Thoracic aorta (tissue), 2 donors: ENCODE measurements at regions not wholly inside any gene's neighbourhood (a gene's known extent, or its start where the extent isn't known, plus 50 kb on each side); places are given as distances from the start of the nearest gene placed in this dataset.
A peak's percentile ranks its signal among the peaks of the same experiment; 100 is the strongest.

Source experiments
- ATAC-seq: fragments of 150-250 bp; one replicate; pipeline ENCODE4 v1.8.0; 2017; ENCODE audit warnings: low read depth; ENCODE audit not compliant: insufficient number of reproducible peaks, low FRiP score
- DNase-seq: peaks from one replicate; pipeline ENCODE4 v3.0.0-alpha.2; 2020; ENCODE audit warnings: low spot score
- H3K27ac ChIP-seq, 2 donors: fragments of 200-600 bp; sonication (generic); 1 replicate in 1 of 2; 2 replicates in 1 of 2; pipeline ENCODE4 v1.5.1; 2016; ENCODE audit warnings: mild to moderate bottlenecking in 2 of 2, moderate library complexity in 2 of 2
- H3K27me3 ChIP-seq: fragments of 200-600 bp; sonication (generic); replicated peaks from 2 replicates; pipeline ENCODE4 v1.6.0; 2016; ENCODE audit warnings: mild to moderate bottlenecking; ENCODE audit not compliant: insufficient read depth
- H3K36me3 ChIP-seq: fragments of 200-600 bp; sonication (generic); one replicate; pipeline ENCODE4 v1.5.1; 2016
- H3K4me1 ChIP-seq, 2 donors: fragments of 200-600 bp; sonication (generic); 1 replicate in 1 of 2; 2 replicates in 1 of 2; pipeline versions ENCODE4 v1.5.1 to v1.6.0; 2016; ENCODE audit warnings: low read depth in 2 of 2, mild to moderate bottlenecking in 1 of 2; ENCODE audit not compliant: control insufficient read depth in 1 of 2
- H3K4me3 ChIP-seq: fragments of 200-600 bp; sonication (generic); 2 replicates; pipeline ENCODE4 v1.5.1; 2016; ENCODE audit warnings: mild to moderate bottlenecking
- H3K9me3 ChIP-seq: fragments of 200-600 bp; sonication (generic); 2 replicates; pipeline ENCODE4 v1.5.1; 2016
- CTCF ChIP-seq: fragments of 200-600 bp; sonication (generic); IDR thresholded peaks from one replicate; pipeline ENCODE4 v1.5.1; 2019; ENCODE audit warnings: antibody characterized with exemption

DNA sequence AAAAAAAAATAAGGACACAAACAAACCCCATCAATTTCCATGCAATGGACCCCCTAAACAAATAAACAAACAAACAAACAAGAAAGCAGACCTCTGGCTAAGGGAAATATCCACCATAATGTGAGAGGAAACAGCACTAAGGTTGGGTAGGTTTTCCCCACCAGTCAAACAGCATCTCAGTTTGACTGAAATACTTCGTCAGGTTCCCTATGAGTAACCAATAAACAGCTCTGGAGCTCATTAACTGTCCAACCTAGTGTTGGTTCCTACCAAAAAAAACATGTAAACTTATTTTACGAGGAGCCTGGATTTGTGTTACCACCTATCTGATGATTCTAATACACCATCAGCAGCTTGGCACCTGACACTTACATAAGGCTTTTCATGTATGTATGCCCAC, 198.5 kb upstream of the TARS1 start:
- no peak for ATAC-seq
- Histone ChIP-seq H3K27me3 (no peaks in the 10 kb centered on the region), H3K4me3 (no peak overlapping the region), H3K27ac (no peak overlapping the region), H3K36me3 (no peaks in the 10 kb centered on the region), H3K9me3 (no peaks in the 10 kb centered on the region), H3K4me1 (no peaks in the 10 kb centered on the region)
- DNase-seq, result no peak
- TF ChIP-seq CTCF, result no peak

- DNase-seq, result no peak
- no peak for ATAC-seq
- Histone ChIP-seq H3K4me1 (no peaks in the 10 kb centered on the region), H3K27me3 (no peaks in the 10 kb centered on the region), H3K36me3 (no peaks in the 10 kb centered on the region), H3K27ac (no peak overlapping the region), H3K4me3 (no peak overlapping the region), H3K9me3 (no peaks in the 10 kb centered on the region)
- TF ChIP-seq CTCF, result no peak
These were observed 196.2 kb upstream of the TARS1 start for GRCh38 chr5:33244441-33245150.

GRCh38 chr5:33254579-33254978, 186.2 kb upstream of the TARS1 start:
- no peak for TF ChIP-seq CTCF
- Histone ChIP-seq H3K27me3 (no peaks in the 10 kb centered on the region), H3K36me3 (no peaks in the 10 kb centered on the region), H3K9me3 (no peaks in the 10 kb centered on the region), H3K4me1 (peaks cover 0 to 7% of the 10 kb centered on the region in 2 donors), H3K4me3 (no peak overlapping the region), H3K27ac (no peak overlapping the region)
- no peak for DNase-seq
- no peak for ATAC-seq

DNA sequence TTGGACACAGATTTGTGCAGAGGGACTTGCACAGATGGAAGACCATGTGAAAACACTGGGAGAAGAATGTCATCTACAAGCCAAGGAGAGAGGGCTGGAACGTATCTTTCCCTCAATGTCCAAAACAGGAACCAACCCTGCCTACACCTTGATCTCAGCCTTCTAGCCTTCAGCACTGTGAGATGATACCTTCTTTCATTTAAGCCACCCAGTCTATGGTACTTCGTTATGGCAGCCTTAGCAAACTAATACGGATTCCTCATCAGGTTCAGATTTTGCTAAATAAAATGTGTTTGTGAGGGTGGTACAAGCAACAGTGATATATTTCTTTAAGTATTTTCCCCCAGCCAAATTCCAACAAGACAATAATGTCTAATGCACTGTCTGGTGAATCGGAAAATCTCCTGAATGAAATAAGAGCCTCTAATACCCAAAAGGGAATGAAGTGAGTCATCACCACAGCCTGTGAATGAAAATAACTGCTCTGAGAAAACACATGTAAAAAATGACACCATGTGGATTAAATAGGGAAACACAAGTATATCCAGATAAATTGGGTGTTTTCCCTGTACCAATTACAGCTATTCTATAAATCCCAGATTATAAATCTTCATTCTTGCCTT, 182.8 kb upstream of the TARS1 start:
- peak; percentile 36 for TF ChIP-seq CTCF
- peak overlapping the region; percentile 24 for H3K4me3 ChIP-seq
- no peaks in the 10 kb centered on the region for H3K27me3 ChIP-seq
- ATAC-seq (peak; percentile 78), DNase-seq (no peak)
- H3K36me3 ChIP-seq, result no peaks in the 10 kb centered on the region
- peak overlapping the region in 1 of 2 donors; percentile 23 for H3K27ac ChIP-seq
- no peaks in the 10 kb centered on the region for H3K9me3 ChIP-seq
- H3K4me1 ChIP-seq, result peaks cover 0 to 7% of the 10 kb centered on the region in 2 donors

GRCh38 chr5:33258553-33258952, 182.2 kb upstream of the TARS1 start:
- no peaks in the 10 kb centered on the region for H3K36me3 ChIP-seq
- peaks cover 0 to 7% of the 10 kb centered on the region in 2 donors for H3K4me1 ChIP-seq
- DNase-seq (no peak), ATAC-seq (no peak)
- no peak for TF ChIP-seq CTCF
- H3K27ac ChIP-seq, result peak overlapping the region in 1 of 2 donors; percentile 23
- no peak overlapping the region for H3K4me3 ChIP-seq
- H3K9me3 ChIP-seq, result no peaks in the 10 kb centered on the region
- H3K27me3 ChIP-seq, result no peaks in the 10 kb centered on the region
